HepG2 (cell line): ENCODE measurements at regions not wholly inside any gene's neighbourhood (a gene's known extent, or its start where the extent isn't known, plus 50 kb on each side); places are given as distances from the start of the nearest gene placed in this dataset.

ENCODE experiments used
- ATAC-seq: fragments of 200-7000 bp; cut with Tn5 transposase; 3 replicates; pipeline ENCODE4 v1.9.1; 2020; ENCODE audit warnings: mild to moderate bottlenecking, moderate library complexity
- BruUV-seq: library from RNA; stranded (reverse); fragments of 400-500 nt; replicated peaks from 2 replicates; lab custom pipeline; 2021; lab: Mats Ljungman, UMichigan
- CTCF ChIA-PET: fragments of 300-600 bp; formaldehyde crosslinking; extraction: SDS; loops from one replicate; lab custom pipeline; 2021; ENCODE audit warnings: low total read pairs, inconsistent platforms, low intra/inter-chr PET ratio; lab: Yijun Ruan, JAX
- POLR2A ChIA-PET: fragments of 350-600 bp; sonication (Branson Sonifier 250); formaldehyde crosslinking; loops from one replicate; lab custom pipeline; 2020; ENCODE audit warnings: antibody characterized with exemption, inconsistent platforms; lab: Yijun Ruan, JAX
- DNase-seq: peaks from one replicate; pipeline ENCODE4 v3.0.0-alpha.2; 2015; ENCODE audit warnings: low spot score
- FAIRE-seq: peaks from 3 replicates; lab custom pipeline; 2011; peaks lifted over from hg19 to GRCh38; lab: Jason Lieb, UNC
- H2AFZ ChIP-seq: one replicate; pipeline ENCODE4 v1.6.1; 2011; ENCODE audit warnings: low read length, inconsistent platforms
- H3K27ac ChIP-seq: fragments of 300-600 bp; 3 replicates; pipeline ENCODE4 v1.8.0; 2011; ENCODE audit warnings: mixed run types, mild to moderate bottlenecking, mixed read lengths, low read length, inconsistent platforms; ENCODE audit not compliant: insufficient read depth; ENCODE audit errors: extremely low read length
- H3K27me3 ChIP-seq, 2 experiments: fragments of 200-600 bp in 1 of 2; 2 replicates in 1 of 2; 3 replicates in 1 of 2; pipeline versions ENCODE4 v1.6.0 to v1.8.0; 2011; ENCODE audit warnings: low read length in 2 of 2, mild to moderate bottlenecking in 2 of 2, moderate library complexity in 2 of 2, inconsistent platforms in 1 of 2; ENCODE audit not compliant: insufficient read depth in 2 of 2, control insufficient read depth in 1 of 2
- H3K36me3 ChIP-seq, 2 experiments: fragments of 200-600 bp in 1 of 2; replicated peaks in 1 of 2; 2 replicates in 1 of 2; 3 replicates in 1 of 2; pipeline versions ENCODE4 v1.5.1 to v1.8.0; 2011; ENCODE audit warnings: low read length in 2 of 2, inconsistent platforms in 1 of 2; ENCODE audit not compliant: insufficient read depth in 2 of 2, control insufficient read depth in 1 of 2
- H3K4me1 ChIP-seq: 2 replicates; pipeline ENCODE4 v1.5.1; 2012; ENCODE audit warnings: low read length, inconsistent platforms; ENCODE audit not compliant: insufficient read depth
- H3K4me2 ChIP-seq: 2 replicates; pipeline ENCODE4 v1.6.0; 2011; ENCODE audit warnings: low read depth, low read length, inconsistent platforms
- H3K4me3 ChIP-seq, 3 experiments: fragments of 200-600 bp in 1 of 3; sonication (generic), shearing (Covaris generic) in 1 of 3; replicated peaks in 1 of 3; 2 replicates each; pipeline ENCODE4 v1.5.1; 2011 to 2016; ENCODE audit warnings: low read length in 3 of 3, inconsistent platforms in 2 of 3, low read depth in 2 of 3, mild to moderate bottlenecking in 2 of 3, control low read depth in 1 of 3, mixed read lengths in 1 of 3; ENCODE audit not compliant: insufficient read depth in 1 of 3
- H3K79me2 ChIP-seq: one replicate; pipeline ENCODE4 v1.6.1; 2011; ENCODE audit warnings: low read length, inconsistent platforms; ENCODE audit not compliant: insufficient read depth
- H3K9ac ChIP-seq: 2 replicates; pipeline ENCODE4 v1.6.0; 2011; ENCODE audit warnings: mild to moderate bottlenecking, low read depth, low read length, inconsistent platforms; ENCODE audit not compliant: insufficient read depth
- H3K9me3 ChIP-seq: 2 replicates; pipeline ENCODE4 v1.5.1; 2012; ENCODE audit warnings: mild to moderate bottlenecking, low read length
- H4K20me1 ChIP-seq: 2 replicates; pipeline ENCODE4 v1.6.0; 2011; ENCODE audit warnings: inconsistent platforms, mild to moderate bottlenecking, low read length, moderate library complexity; ENCODE audit not compliant: insufficient read depth
- CEBPB ChIP-seq: IDR thresholded peaks from 2 replicates; pipeline ENCODE4 v1.6.1; 2011; ENCODE audit warnings: low read depth, low read length, improper control_type of control experiment, borderline replicate concordance
- CEBPG ChIP-seq: IDR thresholded peaks from 2 replicates; pipeline ENCODE4 v1.6.1; 2016
- HDAC6 ChIP-seq: fragments of 200-600 bp; sonication (generic); IDR thresholded peaks from 2 replicates; pipeline ENCODE4 v1.7.0; 2017; ENCODE audit warnings: mild to moderate bottlenecking, antibody characterized with exemption, low read length, low read depth
- NFIC ChIP-seq: IDR thresholded peaks from 2 replicates; pipeline ENCODE4 v1.6.1; 2012; ENCODE audit warnings: mild to moderate bottlenecking, low read length, inconsistent platforms
- TFAP4 ChIP-seq: sonication (generic); IDR thresholded peaks from 2 replicates; pipeline ENCODE4 v1.6.1; 2016; ENCODE audit warnings: low read depth, borderline replicate concordance
- ZHX2 ChIP-seq, 2 experiments: sonication (generic) in 1 of 2; formaldehyde crosslinking in 1 of 2; IDR thresholded peaks; 2 replicates each; pipeline versions ENCODE4 v1.6.1 to v1.9.0; 2014 to 2022; ENCODE audit warnings: antibody characterized with exemption in 1 of 2, borderline replicate concordance in 1 of 2, inconsistent platforms in 1 of 2, low read depth in 1 of 2, missing genetic modification reagents in 1 of 2
- ZNF557 ChIP-seq: sonication (generic); formaldehyde crosslinking; IDR thresholded peaks from 2 replicates; pipeline ENCODE4 v1.4.0; 2020; ENCODE audit warnings: missing genetic modification reagents
- ZNF576 ChIP-seq: sonication (generic); formaldehyde crosslinking; IDR thresholded peaks from 2 replicates; pipeline ENCODE4 v1.4.0; 2020; ENCODE audit warnings: mild to moderate bottlenecking, missing genetic modification reagents
- ZNF747 ChIP-seq: sonication (generic); formaldehyde crosslinking; IDR thresholded peaks from 2 replicates; pipeline ENCODE4 v1.8.1; 2023; ENCODE audit warnings: missing genetic modification reagents, mild to moderate bottlenecking, borderline replicate concordance
- WGBS: methylation state at CpG from one replicate; pipeline ENCODE4 v1.1.6; 2017; ENCODE audit warnings: low lambda C conversion rate; 5-methylcytosine and 5-hydroxymethylcytosine counted together
- in situ Hi-C: cut with HindIII; loops from 2 replicates; pipeline ENCODE4 v1.10.0; 2017; ENCODE audit warnings: low pct_unique_long_range_greater_than_20kb; ENCODE audit not compliant: extremely low pct_ligation_motif_present
- intact Hi-C: fragments of 100-400 bp; cut with micrococcal nuclease; formaldehyde crosslinking; loops from one replicate; pipeline ENCODE4 v1.10.0; 2022; ENCODE audit not compliant: unreplicated experiment

GRCh38 chr14:71181215-71182003 is 274.1 kb downstream of the PCNX1 start:
- no peaks in the 10 kb centered on the region; a peak in 1 of 5 replicates for H3K27me3 ChIP-seq
- H4K20me1 ChIP-seq, result no peaks in the 10 kb centered on the region
- WGBS, result 69% methylated on average over 18 of the region's 23 CpGs
- no peak overlapping the region for H3K9ac ChIP-seq
- H3K36me3 ChIP-seq, result no peaks in the 10 kb centered on the region
- H3K79me2 ChIP-seq, result no peaks in the 10 kb centered on the region
- intact Hi-C loops (no loop called here), in situ Hi-C loops (no loop called here)
- no peak overlapping the region for H3K4me3 ChIP-seq
- no peak overlapping the region for H3K27ac ChIP-seq
- no peaks in the 10 kb centered on the region for H3K4me1 ChIP-seq
- POLR2A ChIA-PET, result no interaction called here
- CTCF ChIA-PET, result no interaction called here
- no TSS peak for BruUV-seq
- H3K4me2 ChIP-seq, result no peak overlapping the region
- DNase-seq, result no peak
- H3K9me3 ChIP-seq, result no peaks in the 10 kb centered on the region
- peak; percentile 49; the same call in 1 of the 2 replicates for TF ChIP-seq CEBPB
- TF ChIP-seq TFAP4, result peak; percentile 58; the same call in 1 of the 2 replicates
- TF ChIP-seq ZNF576 (CRISPR knock-in tag), result no peak
- TF ChIP-seq HDAC6, result no peak
- TF ChIP-seq CEBPG (CRISPR knock-in tag), result peak; percentile 10; the same call in 1 of the 2 replicates
- TF ChIP-seq NFIC, result no peak
- no peak for TF ChIP-seq ZHX2 (IDR thresholded peaks at IDR 0.05; ENCODE audit: low read depth)
- TF ChIP-seq ZHX2 (CRISPR knock-in tag; IDR thresholded peaks at IDR 0.05; ENCODE audit: borderline replicate concordance), result no peak
- TF ChIP-seq ZNF557 (CRISPR knock-in tag), result no peak
- TF ChIP-seq ZNF747 (CRISPR knock-in tag), result no peak
- no peak for FAIRE-seq
- no peak overlapping the region for H2AFZ ChIP-seq
- no peak for ATAC-seq
